ENCODE measurements at regions not wholly inside any gene's neighbourhood (a gene's known extent, or its start where the extent isn't known, plus 50 kb on each side); places are given as distances from the start of the nearest gene placed in this dataset.

GRCh38 chr6:81987293-81987692 lies 234.8 kb upstream of the TENT5A start:
- H3K27ac ChIP-seq = no peak overlapping the region
- no peaks in the 10 kb centered on the region for H3K36me3 ChIP-seq
- H3K4me3 ChIP-seq = no peak overlapping the region
- H3K9me3 ChIP-seq = no peaks in the 10 kb centered on the region
- no peaks in the 10 kb centered on the region for H3K4me1 ChIP-seq
- no peaks in the 10 kb centered on the region for H3K27me3 ChIP-seq
- TF ChIP-seq POLR2A (IDR thresholded peaks at IDR 0.05) (no peak), POLR2AphosphoS5 (IDR thresholded peaks at IDR 0.05) (no peak), EP300 (IDR thresholded peaks at IDR 0.05) (no peak)
- TF ChIP-seq, protein P1, sequence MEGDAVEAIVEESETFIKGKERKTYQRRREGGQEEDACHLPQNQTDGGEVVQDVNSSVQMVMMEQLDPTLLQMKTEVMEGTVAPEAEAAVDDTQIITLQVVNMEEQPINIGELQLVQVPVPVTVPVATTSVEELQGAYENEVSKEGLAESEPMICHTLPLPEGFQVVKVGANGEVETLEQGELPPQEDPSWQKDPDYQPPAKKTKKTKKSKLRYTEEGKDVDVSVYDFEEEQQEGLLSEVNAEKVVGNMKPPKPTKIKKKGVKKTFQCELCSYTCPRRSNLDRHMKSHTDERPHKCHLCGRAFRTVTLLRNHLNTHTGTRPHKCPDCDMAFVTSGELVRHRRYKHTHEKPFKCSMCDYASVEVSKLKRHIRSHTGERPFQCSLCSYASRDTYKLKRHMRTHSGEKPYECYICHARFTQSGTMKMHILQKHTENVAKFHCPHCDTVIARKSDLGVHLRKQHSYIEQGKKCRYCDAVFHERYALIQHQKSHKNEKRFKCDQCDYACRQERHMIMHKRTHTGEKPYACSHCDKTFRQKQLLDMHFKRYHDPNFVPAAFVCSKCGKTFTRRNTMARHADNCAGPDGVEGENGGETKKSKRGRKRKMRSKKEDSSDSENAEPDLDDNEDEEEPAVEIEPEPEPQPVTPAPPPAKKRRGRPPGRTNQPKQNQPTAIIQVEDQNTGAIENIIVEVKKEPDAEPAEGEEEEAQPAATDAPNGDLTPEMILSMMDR (IDR thresholded peaks at IDR 0.05) = no peak
- WGBS = 85% methylated on average over 3 of the region's 3 CpGs
- DNase-seq (ENCODE audit: low spot score in 2 of 2) = no peak

GRCh38 chr6:81985191-81985590 lies 232.7 kb upstream of the TENT5A start:
- DNase-seq (ENCODE audit: low spot score in 2 of 2) = no peak
- Histone ChIP-seq H3K36me3 (no peaks in the 10 kb centered on the region), H3K4me1 (peaks cover 4% of the 10 kb centered on the region), H3K9me3 (no peaks in the 10 kb centered on the region), H3K27me3 (no peaks in the 10 kb centered on the region), H3K4me3 (no peak overlapping the region), H3K27ac (no peak overlapping the region)
- TF ChIP-seq POLR2A (IDR thresholded peaks at IDR 0.05) (no peak), EP300 (IDR thresholded peaks at IDR 0.05) (no peak), POLR2AphosphoS5 (IDR thresholded peaks at IDR 0.05) (no peak)
- TF ChIP-seq, protein P1 (IDR thresholded peaks at IDR 0.05) = no peak
- WGBS = 85% methylated on average over 1 of the region's 1 CpG

- TF ChIP-seq POLR2AphosphoS5 (IDR thresholded peaks at IDR 0.05) (no peak), POLR2A (IDR thresholded peaks at IDR 0.05) (no peak), EP300 (IDR thresholded peaks at IDR 0.05) (no peak)
- TF ChIP-seq, protein P1 (IDR thresholded peaks at IDR 0.05) = no peak
- 88% methylated on average over 1 of the region's 1 CpG for WGBS
- no peak overlapping the region for H3K4me3 ChIP-seq
- peaks cover 4% of the 10 kb centered on the region for H3K4me1 ChIP-seq
- no peak for DNase-seq (ENCODE audit: low spot score in 2 of 2)
- H3K36me3 ChIP-seq = no peaks in the 10 kb centered on the region
- no peaks in the 10 kb centered on the region for H3K9me3 ChIP-seq
- no peak overlapping the region for H3K27ac ChIP-seq
- H3K27me3 ChIP-seq = no peaks in the 10 kb centered on the region
Measured at GRCh38 chr6:81984599-81984998, 232.1 kb upstream of the TENT5A start.

GRCh38 chr6:81981812-81982211 lies 229.3 kb upstream of the TENT5A start:
- no peaks in the 10 kb centered on the region for H3K27me3 ChIP-seq
- no peak overlapping the region for H3K27ac ChIP-seq
- no peaks in the 10 kb centered on the region for H3K36me3 ChIP-seq
- no peak overlapping the region for H3K4me3 ChIP-seq
- 46% methylated on average over 1 of the region's 1 CpG for WGBS
- H3K4me1 ChIP-seq = peaks cover 4% of the 10 kb centered on the region
- no peak for DNase-seq (ENCODE audit: low spot score in 2 of 2)
- no peaks in the 10 kb centered on the region for H3K9me3 ChIP-seq
- TF ChIP-seq, protein P1 (IDR thresholded peaks at IDR 0.05) = no peak
- TF ChIP-seq POLR2AphosphoS5 (IDR thresholded peaks at IDR 0.05) = no peak
- no peak for TF ChIP-seq EP300 (IDR thresholded peaks at IDR 0.05)
- no peak for TF ChIP-seq POLR2A (IDR thresholded peaks at IDR 0.05)

- 88% methylated on average over 1 of the region's 1 CpG for WGBS
- Histone ChIP-seq H3K4me3 (no peak overlapping the region), H3K36me3 (no peaks in the 10 kb centered on the region), H3K9me3 (peaks cover 4% of the 10 kb centered on the region), H3K27me3 (no peaks in the 10 kb centered on the region), H3K27ac (no peak overlapping the region), H3K4me1 (peaks cover 4% of the 10 kb centered on the region)
- no peak for DNase-seq (ENCODE audit: low spot score in 2 of 2)
- TF ChIP-seq POLR2AphosphoS5 (IDR thresholded peaks at IDR 0.05) = no peak
- TF ChIP-seq POLR2A (IDR thresholded peaks at IDR 0.05) = no peak
- no peak for TF ChIP-seq EP300 (IDR thresholded peaks at IDR 0.05)
- TF ChIP-seq, protein P1 (IDR thresholded peaks at IDR 0.05) = no peak
Measured at GRCh38 chr6:81979767-81980166, 227.3 kb upstream of the TENT5A start.
